H9 (cell line): ENCODE measurements at regions not wholly inside any gene's neighbourhood (a gene's known extent, or its start where the extent isn't known, plus 50 kb on each side); places are given as distances from the start of the nearest gene placed in this dataset.

ENCODE experiments used
- DNase-seq: peaks from one replicate; pipeline ENCODE4 v3.0.0-alpha.2; 2017
- H2AFZ ChIP-seq: one replicate; pipeline ENCODE4 v1.6.1; 2013; ENCODE audit warnings: mild to moderate bottlenecking, low read length, control low read depth, moderate library complexity
- H2AK5ac ChIP-seq: 2 replicates; pipeline ENCODE4 v1.6.1; 2013; ENCODE audit warnings: low read length, control low read depth, mixed read lengths; ENCODE audit not compliant: insufficient read length
- H2BK120ac ChIP-seq: one replicate; pipeline ENCODE4 v1.6.1; 2013; ENCODE audit warnings: low read depth, mild to moderate bottlenecking, low read length, control low read depth, inconsistent platforms; ENCODE audit not compliant: poor library complexity, severe bottlenecking
- H2BK12ac ChIP-seq: 2 replicates; pipeline ENCODE4 v1.6.1; 2013; ENCODE audit warnings: low read length, control low read depth, mixed read lengths, low read depth; ENCODE audit not compliant: insufficient read length
- H2BK15ac ChIP-seq: 2 replicates; pipeline ENCODE4 v1.6.1; 2013; ENCODE audit warnings: low read depth, low read length, control low read depth
- H2BK20ac ChIP-seq: one replicate; pipeline ENCODE4 v1.6.1; 2013; ENCODE audit warnings: low read depth, mild to moderate bottlenecking, low read length, control low read depth, inconsistent platforms; ENCODE audit not compliant: poor library complexity, severe bottlenecking
- H2BK5ac ChIP-seq: 2 replicates; pipeline ENCODE4 v1.6.1; 2013; ENCODE audit warnings: low read length, control low read depth, mixed read lengths; ENCODE audit not compliant: insufficient read length
- H3K14ac ChIP-seq: 2 replicates; pipeline ENCODE4 v1.6.1; 2013; ENCODE audit warnings: low read length, control low read depth; ENCODE audit not compliant: insufficient read depth
- H3K18ac ChIP-seq: 2 replicates; pipeline ENCODE4 v1.6.1; 2013; ENCODE audit warnings: low read depth, mild to moderate bottlenecking, mixed read lengths, low read length, control low read depth; ENCODE audit not compliant: insufficient read length
- H3K23ac ChIP-seq: 2 replicates; pipeline ENCODE4 v1.6.1; 2013; ENCODE audit warnings: low read length, control low read depth, mixed read lengths, low read depth; ENCODE audit not compliant: insufficient read length
- H3K23me2 ChIP-seq: 2 replicates; pipeline ENCODE4 v1.6.1; 2013; ENCODE audit warnings: low read depth, mild to moderate bottlenecking, mixed read lengths, low read length, control low read depth; ENCODE audit not compliant: insufficient read length, poor library complexity, severe bottlenecking
- H3K27ac ChIP-seq: 2 replicates; pipeline ENCODE4 v1.5.1; 2013; ENCODE audit warnings: low read length, control low read depth, mixed read lengths, low read depth; ENCODE audit not compliant: insufficient read length
- H3K27me3 ChIP-seq: 2 replicates; pipeline ENCODE4 v1.6.1; 2013; ENCODE audit warnings: low read length, control low read depth, inconsistent platforms; ENCODE audit not compliant: insufficient read depth
- H3K4ac ChIP-seq: 2 replicates; pipeline ENCODE4 v1.6.1; 2013; ENCODE audit warnings: low read depth, mild to moderate bottlenecking, control low read depth, inconsistent platforms, low read length, moderate library complexity
- H3K4me1 ChIP-seq: 2 replicates; pipeline ENCODE4 v1.6.1; 2013; ENCODE audit warnings: low read length, control low read depth, inconsistent platforms; ENCODE audit not compliant: insufficient read depth
- H3K4me2 ChIP-seq: 2 replicates; pipeline ENCODE4 v1.6.1; 2013; ENCODE audit warnings: low read length, control low read depth, mixed read lengths; ENCODE audit not compliant: insufficient read length, insufficient read depth
- H3K56ac ChIP-seq: 2 replicates; pipeline ENCODE4 v1.6.1; 2013; ENCODE audit warnings: low read depth, mild to moderate bottlenecking, mixed read lengths, low read length, control low read depth; ENCODE audit not compliant: insufficient read length
- H3K79me1 ChIP-seq: 2 replicates; pipeline ENCODE4 v1.6.1; 2013; ENCODE audit warnings: low read depth, mild to moderate bottlenecking, moderate library complexity, low read length, control low read depth, inconsistent platforms; ENCODE audit not compliant: insufficient read depth, poor library complexity, severe bottlenecking
- H3K79me2 ChIP-seq: 2 replicates; pipeline ENCODE4 v1.6.1; 2013; ENCODE audit warnings: low read length, control low read depth, inconsistent platforms; ENCODE audit not compliant: insufficient read depth
- H3K9ac ChIP-seq: 2 replicates; pipeline ENCODE4 v1.6.1; 2013; ENCODE audit warnings: low read length, control low read depth, mixed read lengths; ENCODE audit not compliant: insufficient read length; ENCODE audit errors: extremely low read depth
- H3K9me3 ChIP-seq: one replicate; pipeline ENCODE4 v1.6.1; 2013; ENCODE audit warnings: low read depth, low read length, inconsistent platforms; ENCODE audit not compliant: control insufficient read depth
- H3T11ph ChIP-seq: one replicate; pipeline ENCODE4 v1.6.1; 2013; ENCODE audit warnings: mild to moderate bottlenecking, low read length, control low read depth, inconsistent platforms
- H4K20me1 ChIP-seq: one replicate; pipeline ENCODE4 v1.6.1; 2013; ENCODE audit not compliant: control insufficient read depth, insufficient read length, insufficient read depth
- H4K5ac ChIP-seq: 2 replicates; pipeline ENCODE4 v1.6.1; 2013; ENCODE audit warnings: low read depth, mild to moderate bottlenecking, mixed read lengths, low read length, control low read depth; ENCODE audit not compliant: insufficient read length
- H4K8ac ChIP-seq: replicated peaks from 2 replicates; pipeline ENCODE4 v1.6.1; 2013; ENCODE audit warnings: low read length, control low read depth, mixed read lengths, low read depth; ENCODE audit not compliant: insufficient read length
- H4K91ac ChIP-seq: 2 replicates; pipeline ENCODE4 v1.6.1; 2013; ENCODE audit warnings: low read depth, mild to moderate bottlenecking, moderate library complexity, mixed read lengths, low read length, control low read depth; ENCODE audit not compliant: insufficient read length
- H3K27ac Mint-ChIP-seq, 3 experiments: 2 replicates in 2 of 3; 3 replicates in 1 of 3; pipeline ENCODE4 v1.8.0; 2020 to 2021; ENCODE audit warnings: mixed read lengths in 3 of 3, mild to moderate bottlenecking in 1 of 3, moderate library complexity in 1 of 3
- H3K27me3 Mint-ChIP-seq: 2 replicates; pipeline ENCODE4 v1.8.0; 2021; ENCODE audit warnings: low read depth, mild to moderate bottlenecking, moderate library complexity, mixed read lengths
- H3K36me3 Mint-ChIP-seq, 3 experiments: 2 replicates in 2 of 3; 3 replicates in 1 of 3; pipeline ENCODE4 v1.8.0; 2020 to 2021; ENCODE audit warnings: low read depth in 3 of 3, mixed read lengths in 3 of 3; ENCODE audit not compliant: insufficient read depth in 1 of 3
- H3K4me1 Mint-ChIP-seq, 2 experiments: 2 replicates each; pipeline ENCODE4 v1.8.0; 2020; ENCODE audit warnings: mixed read lengths in 2 of 2
- H3K4me3 Mint-ChIP-seq, 2 experiments: 2 replicates in 1 of 2; 3 replicates in 1 of 2; pipeline ENCODE4 v1.8.0; 2020 to 2021; ENCODE audit warnings: mild to moderate bottlenecking in 2 of 2, mixed read lengths in 2 of 2, moderate library complexity in 1 of 2
- H3K9me3 Mint-ChIP-seq, 2 experiments: 2 replicates in 1 of 2; 3 replicates in 1 of 2; pipeline ENCODE4 v1.8.0; 2020; ENCODE audit warnings: mild to moderate bottlenecking in 2 of 2, mixed read lengths in 2 of 2, moderate library complexity in 1 of 2
- WGBS: extraction: QIAGEN DNeasy Blood & Tissue Kit; methylation state at CpG from one replicate; pipeline ENCODE4 v1.1.7; 2013; ENCODE audit warnings: missing lambda C conversion rate, low lambda C conversion rate, mixed read lengths; ENCODE audit not compliant: insufficient read length; ENCODE audit errors: extremely low coverage; 5-methylcytosine and 5-hydroxymethylcytosine counted together
- TF ChIP-seq, protein P1 (sequence below): fragments of 200-600 bp; sonication (generic); conservative IDR thresholded peaks from 3 replicates; pipeline ENCODE4 v1.8.0; 2021; ENCODE audit warnings: antibody characterized with exemption, mild to moderate bottlenecking

DNA sequence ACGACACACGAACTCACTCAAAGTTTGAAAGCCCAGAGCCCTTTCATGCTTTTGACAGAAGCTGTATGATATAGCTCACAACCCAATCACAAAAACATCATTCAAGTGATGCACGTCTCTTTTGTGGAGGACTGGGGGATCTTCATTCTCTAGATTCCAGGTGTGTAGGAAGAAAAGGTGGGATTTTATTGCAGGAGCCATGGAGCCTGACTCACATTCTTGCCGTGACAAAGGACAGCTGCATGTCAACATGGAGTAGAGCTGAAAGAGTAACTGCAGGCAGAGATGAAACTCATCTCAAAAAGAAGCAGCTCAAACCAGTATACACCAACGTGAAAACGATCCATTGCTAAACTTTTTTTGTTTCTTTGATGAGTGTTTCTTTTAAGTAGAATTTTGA lies 50.9 kb upstream of the PDE1A start:
- TF ChIP-seq, protein P1, sequence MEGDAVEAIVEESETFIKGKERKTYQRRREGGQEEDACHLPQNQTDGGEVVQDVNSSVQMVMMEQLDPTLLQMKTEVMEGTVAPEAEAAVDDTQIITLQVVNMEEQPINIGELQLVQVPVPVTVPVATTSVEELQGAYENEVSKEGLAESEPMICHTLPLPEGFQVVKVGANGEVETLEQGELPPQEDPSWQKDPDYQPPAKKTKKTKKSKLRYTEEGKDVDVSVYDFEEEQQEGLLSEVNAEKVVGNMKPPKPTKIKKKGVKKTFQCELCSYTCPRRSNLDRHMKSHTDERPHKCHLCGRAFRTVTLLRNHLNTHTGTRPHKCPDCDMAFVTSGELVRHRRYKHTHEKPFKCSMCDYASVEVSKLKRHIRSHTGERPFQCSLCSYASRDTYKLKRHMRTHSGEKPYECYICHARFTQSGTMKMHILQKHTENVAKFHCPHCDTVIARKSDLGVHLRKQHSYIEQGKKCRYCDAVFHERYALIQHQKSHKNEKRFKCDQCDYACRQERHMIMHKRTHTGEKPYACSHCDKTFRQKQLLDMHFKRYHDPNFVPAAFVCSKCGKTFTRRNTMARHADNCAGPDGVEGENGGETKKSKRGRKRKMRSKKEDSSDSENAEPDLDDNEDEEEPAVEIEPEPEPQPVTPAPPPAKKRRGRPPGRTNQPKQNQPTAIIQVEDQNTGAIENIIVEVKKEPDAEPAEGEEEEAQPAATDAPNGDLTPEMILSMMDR, result no peak
- H4K20me1 ChIP-seq, result no peaks in the 10 kb centered on the region
- H3K27ac ChIP-seq, result no peak overlapping the region
- H3T11ph ChIP-seq, result no peak overlapping the region
- H3K4me2 ChIP-seq, result no peak overlapping the region
- H3K4me1 ChIP-seq, result no peaks in the 10 kb centered on the region
- H3K9me3 Mint-ChIP-seq, result peaks cover 6% of the 10 kb centered on the region in 2 experiments; a peak in 4 of 5 replicates
- no peaks in the 10 kb centered on the region for H3K79me2 ChIP-seq
- no peaks in the 10 kb centered on the region for H3K9me3 ChIP-seq
- no peak overlapping the region for H3K9ac ChIP-seq
- H3K56ac ChIP-seq, result no peak overlapping the region
- no peak overlapping the region for H2AK5ac ChIP-seq
- no peak overlapping the region for H2BK20ac ChIP-seq
- DNase-seq, result no peak
- peaks cover 3 to 7% (median 4%) of the 10 kb centered on the region in 3 experiments; a peak in 4 of 7 replicates for H3K36me3 Mint-ChIP-seq
- no CpG with 5 or more reads among the region's 6 CpGs for WGBS
- no peaks in the 10 kb centered on the region for H3K27me3 ChIP-seq
- no peaks in the 10 kb centered on the region for H3K23me2 ChIP-seq
- H3K23ac ChIP-seq, result no peak overlapping the region
- H3K27me3 Mint-ChIP-seq, result peaks cover 3% of the 10 kb centered on the region; the same call in 1 of the 2 replicates
- no peak overlapping the region for H4K5ac ChIP-seq
- H3K4ac ChIP-seq, result no peak overlapping the region
- no peak overlapping the region for H2BK15ac ChIP-seq
- H2BK5ac ChIP-seq, result no peak overlapping the region
- no peak overlapping the region for H4K91ac ChIP-seq
- no peak overlapping the region for H3K14ac ChIP-seq
- no peaks in the 10 kb centered on the region for H3K79me1 ChIP-seq
- peak overlapping the region in 1 of 3 experiments; percentile 34; a peak in 1 of 7 replicates for H3K27ac Mint-ChIP-seq
- H2BK12ac ChIP-seq, result no peak overlapping the region
- H3K18ac ChIP-seq, result no peak overlapping the region
- H3K4me3 Mint-ChIP-seq, result no peak overlapping the region
- no peak overlapping the region for H4K8ac ChIP-seq
- peaks cover 4 to 10% of the 10 kb centered on the region in 2 experiments for H3K4me1 Mint-ChIP-seq
- H2AFZ ChIP-seq, result no peak overlapping the region
- no peak overlapping the region for H2BK120ac ChIP-seq
